GM21576 (cell line): ENCODE measurements at regions not wholly inside any gene's neighbourhood (a gene's known extent, or its start where the extent isn't known, plus 50 kb on each side); places are given as distances from the start of the nearest gene placed in this dataset.
"Not testable (repeated sequence)": the region's sequence is repeated elsewhere in the genome, so short reads cannot be mapped to it uniquely, and the experiment has no call there.

ENCODE experiments used
- ATAC-seq: cut with Tn5 transposase; IDR thresholded peaks from one replicate; pipeline ENCODE4 v1.9.1; 2021; ENCODE audit warnings: mild to moderate bottlenecking, moderate library complexity; ENCODE audit not compliant: unreplicated experiment

DNA sequence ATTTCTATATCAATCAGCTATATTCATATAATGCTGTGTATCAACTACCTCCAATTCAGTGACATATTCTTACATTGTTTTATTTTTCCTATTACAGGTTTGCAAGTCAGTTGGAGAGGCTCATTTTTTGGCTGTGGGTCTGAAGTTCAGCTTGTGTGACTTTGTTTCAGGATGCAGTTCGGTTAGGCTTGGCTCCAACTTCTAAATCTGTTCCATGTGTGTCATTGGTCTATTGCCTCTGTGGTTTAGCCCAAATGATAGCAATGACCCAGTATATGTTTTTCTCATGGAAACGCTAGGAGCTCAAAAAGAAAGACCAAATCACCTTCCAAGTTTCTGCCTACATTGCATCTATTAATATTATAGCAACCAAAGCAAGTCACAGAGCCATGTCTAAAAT is 848.6 kb upstream of the LRFN5 start:
- ATAC-seq, result no peak

DNA sequence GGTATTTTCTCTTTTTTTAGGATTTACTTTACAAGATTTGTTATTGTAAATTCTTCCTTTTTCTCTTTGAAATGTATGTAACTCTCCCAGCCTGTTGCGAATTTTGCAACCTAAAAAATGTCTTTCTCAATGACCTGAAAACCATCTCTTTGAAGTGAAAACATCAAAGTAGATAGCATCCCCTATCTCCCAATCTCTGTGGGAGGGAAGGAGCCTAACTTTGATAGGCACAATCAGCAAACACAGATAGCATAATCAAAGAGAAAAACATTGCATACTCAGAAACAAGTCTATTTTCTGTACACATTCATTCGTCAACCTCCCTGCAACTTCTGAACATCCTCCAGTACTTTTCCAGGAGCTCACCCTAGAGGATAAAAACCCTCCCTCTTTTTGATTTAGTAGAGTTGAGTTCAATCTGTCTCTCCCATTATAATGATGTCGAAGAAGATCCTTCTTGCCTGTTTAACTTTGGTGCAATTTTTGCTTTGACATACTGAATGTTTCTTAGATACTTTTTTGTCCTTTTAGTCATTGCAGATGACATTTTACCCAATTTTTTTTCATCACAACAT is 849.2 kb upstream of the LRFN5 start:
- no peak for ATAC-seq

DNA sequence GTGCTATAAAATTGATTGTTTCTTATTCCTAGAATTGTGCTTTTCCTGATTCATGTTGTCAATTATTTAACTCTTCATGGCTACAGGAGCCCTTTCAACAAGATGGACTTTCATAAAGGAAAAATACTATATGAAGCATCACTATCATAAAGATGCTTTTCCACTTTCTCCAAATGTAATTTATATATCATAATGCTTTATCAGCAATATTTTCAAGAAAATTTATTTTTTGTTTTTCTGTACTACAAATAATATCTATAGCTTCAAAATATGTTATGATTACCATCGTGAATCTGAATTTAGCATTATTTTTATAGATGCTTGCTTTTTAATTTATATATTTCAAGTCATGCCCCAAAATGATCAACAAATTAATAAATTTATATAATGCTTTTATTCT is 873.5 kb upstream of the LRFN5 start:
- ATAC-seq, result no peak

DNA sequence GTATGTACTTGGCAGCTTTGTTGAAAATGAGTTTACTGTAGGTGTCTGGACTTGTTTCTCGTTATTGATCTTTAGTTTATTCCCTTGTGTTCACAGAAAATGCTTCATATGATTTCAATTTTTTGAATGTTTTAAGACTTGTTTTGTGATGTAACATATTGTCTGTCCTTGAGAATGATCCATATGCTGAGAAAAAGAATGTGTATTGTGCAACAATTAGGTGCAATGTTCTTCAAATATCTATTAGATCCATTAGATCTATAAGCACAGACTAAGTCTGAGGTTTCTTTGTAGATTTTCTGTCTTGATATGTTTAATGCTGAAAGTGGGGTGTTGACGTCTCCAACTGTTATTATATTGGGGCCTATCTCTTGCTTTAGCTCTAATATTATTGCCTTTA is 879.6 kb upstream of the LRFN5 start:
- ATAC-seq, result no peak

DNA sequence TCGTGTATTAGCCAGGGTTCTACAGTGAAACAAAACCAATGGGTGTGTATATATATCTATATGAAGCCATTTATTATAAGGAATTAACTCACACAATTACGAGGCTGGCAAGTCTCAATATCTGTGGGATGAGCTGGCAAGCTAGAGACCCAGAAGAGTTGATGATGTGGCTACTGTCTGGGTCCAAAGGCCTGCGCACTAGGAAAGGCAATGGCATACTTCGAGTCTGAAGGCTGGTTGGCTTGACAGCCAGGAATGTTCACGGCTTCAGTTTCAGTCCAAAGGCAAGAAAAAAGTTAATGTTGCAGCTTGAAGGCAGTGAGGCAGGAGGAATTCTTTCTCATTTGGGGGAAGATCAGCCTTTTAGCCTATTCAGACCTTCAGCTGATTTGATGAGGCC is 893.3 kb upstream of the LRFN5 start:
- no peak for ATAC-seq

DNA sequence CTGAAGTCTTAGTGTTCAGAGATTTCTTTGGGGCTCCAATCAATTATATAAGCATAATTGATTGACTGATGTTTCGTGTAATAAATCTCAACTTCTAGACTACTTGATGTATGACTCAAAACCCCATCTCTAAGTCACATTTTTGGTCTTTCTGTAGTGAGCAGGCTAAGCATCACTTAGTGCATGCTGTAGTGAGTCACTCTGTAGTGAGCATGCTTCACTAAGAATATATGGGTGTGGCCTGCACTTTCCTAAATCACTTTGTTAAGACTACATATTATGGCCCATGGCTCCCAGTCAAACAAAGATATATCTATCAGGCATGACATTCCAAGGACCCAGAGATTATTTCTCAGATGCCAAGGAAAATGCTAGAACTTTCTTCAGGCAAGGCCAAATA is 909.4 kb upstream of the LRFN5 start:
- ATAC-seq, result no peak

DNA sequence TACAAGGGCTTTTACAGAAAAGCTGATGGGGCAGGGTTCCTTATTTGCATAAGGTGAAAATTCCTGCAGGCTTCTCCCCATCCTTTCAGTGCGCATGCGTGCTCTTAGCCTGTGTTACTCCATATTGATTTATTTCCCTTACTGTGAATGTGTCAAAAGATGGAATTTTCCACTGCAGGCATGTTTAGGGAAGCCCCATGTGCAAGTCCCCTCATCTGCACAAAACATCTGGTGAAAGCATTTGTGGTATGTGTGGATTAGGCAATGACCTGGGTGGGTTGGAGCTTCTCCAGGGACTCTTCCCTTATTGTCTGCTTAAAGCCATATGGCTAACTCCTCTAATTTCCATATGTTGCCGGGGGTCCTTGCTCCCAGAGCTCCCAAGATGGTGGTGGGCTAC is 912.7 kb upstream of the LRFN5 start:
- ATAC-seq, result no peak

DNA sequence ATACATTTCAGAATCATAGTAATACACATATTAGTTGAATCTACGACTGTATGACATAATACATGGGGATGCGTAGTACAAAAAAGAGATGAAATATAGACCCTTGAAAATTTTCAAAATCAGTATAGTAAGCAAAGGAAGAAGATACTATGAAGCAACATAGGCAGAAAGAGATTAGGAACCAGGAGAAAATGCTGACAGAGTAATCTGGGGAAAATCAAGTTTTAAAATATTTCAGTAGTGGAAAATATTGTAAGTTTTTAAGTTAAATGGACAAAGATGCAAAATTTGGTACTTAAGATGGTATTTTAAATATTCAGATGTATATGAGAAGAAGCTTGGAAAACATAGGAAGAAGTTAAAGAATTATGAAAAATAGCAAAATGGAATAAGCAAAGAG is 915.6 kb upstream of the LRFN5 start:
- ATAC-seq, result no peak

DNA sequence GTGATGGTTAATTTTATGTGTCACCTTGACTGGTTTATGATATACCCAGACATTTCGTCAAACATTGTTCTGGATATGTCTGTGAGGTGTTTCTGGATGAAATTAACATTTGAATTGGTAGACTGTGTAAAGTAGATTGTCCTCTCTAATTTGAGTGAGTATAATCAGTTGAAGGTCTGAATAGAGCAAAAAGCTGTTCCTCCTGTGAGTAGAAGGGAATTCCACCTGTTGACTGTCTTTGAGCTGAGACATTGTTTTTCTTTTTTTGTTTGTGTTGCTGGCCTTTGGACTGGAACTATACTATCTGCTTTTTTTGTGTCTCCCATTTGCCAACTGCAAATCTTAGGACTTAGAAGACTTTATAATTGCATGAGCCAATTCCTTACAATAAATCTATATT is 920.9 kb upstream of the LRFN5 start:
- ATAC-seq, result no peak

DNA sequence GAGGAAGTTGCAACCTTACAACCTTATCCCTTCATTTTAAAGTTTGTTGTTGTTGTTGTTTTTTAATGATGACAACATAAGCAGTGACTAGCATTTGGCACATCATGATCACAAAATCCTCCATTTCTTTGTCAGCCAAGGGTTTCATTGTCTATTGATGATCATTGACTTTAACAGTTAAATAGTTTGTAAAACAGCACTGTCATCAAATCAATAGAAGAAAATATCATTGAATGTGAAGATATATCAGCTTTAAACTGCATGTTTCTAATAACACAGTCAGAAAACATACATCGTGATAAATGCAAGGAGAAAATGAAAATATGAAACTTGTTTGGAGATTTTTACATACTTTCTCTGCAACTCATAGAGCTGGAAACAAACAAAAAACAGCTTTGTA is 922.3 kb upstream of the LRFN5 start:
- no peak for ATAC-seq

DNA sequence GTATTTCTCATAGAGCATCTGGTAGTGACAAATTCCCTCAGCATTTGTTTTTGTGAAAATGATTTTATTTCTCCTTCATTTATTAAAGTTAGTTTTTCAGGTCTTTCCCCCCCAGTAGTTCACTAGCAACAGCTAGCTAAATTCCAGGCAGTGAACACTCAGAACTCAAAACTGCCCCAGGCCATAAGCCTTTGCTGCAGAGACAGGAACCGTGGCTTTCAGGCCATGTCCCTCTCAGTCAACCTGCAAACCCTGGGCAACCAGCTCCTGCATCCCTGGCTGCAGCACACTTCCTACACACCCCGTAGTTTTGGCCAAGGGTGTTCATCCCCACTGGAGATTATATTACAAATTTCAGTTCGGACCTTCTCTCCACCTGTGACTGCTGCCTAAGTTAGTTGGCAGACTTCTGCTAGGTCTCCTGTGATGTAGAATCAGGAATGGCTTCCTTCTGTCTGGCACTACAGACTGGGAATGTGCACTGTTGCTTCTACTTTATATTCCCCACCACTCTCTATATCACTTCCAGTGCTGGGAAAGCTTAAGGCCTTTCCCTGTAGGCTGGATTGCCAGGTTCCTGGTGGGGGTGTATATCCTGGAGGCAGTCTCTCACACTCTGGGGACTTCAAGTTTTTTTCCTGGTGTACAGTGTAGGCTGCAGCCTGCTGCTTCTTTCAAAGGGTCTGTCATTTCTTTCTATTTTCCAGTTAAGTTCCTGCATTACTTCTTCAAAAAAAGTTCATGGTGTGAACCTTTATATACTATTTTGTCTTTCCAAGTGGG is 924.4 kb upstream of the LRFN5 start:
- ATAC-seq, result no peak

DNA sequence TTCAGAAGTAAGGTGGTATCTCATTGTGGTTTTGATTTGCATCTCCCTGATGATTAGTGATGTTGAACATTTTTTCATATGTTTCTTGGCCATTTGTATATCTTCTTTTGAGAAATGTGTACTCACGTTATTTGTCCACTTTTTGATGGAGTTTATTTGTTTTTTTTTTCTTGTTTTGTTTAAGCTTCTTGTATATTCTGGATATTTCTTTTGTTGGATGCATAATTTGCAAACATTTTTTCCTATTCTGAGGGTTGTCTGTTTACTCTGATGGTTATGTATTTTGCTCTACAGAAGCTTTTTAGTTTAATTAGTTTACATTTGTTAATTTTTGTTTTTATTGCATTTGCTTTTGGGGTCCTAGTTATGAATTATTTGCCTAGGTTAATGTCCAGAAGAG is 927.4 kb upstream of the LRFN5 start:
- no peak for ATAC-seq

DNA sequence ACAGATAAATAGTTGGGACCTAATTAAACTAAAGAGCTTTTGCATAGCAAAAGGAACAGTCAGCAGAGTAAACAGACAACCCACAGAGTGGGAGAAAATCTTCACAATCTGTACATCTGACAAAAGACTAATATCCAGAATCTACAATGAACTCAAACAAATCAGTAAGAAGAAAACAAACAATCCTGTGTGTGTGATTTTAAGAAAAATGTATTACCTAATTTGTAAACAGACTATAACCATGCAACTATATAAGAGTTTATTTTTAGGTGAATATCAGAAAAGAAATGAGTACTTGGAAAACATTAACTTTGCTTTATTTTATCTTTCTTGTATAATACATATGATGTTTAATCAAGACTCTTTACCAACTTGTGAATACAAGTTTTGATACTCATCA is 929.5 kb upstream of the LRFN5 start:
- ATAC-seq, result not testable (repeated sequence)

DNA sequence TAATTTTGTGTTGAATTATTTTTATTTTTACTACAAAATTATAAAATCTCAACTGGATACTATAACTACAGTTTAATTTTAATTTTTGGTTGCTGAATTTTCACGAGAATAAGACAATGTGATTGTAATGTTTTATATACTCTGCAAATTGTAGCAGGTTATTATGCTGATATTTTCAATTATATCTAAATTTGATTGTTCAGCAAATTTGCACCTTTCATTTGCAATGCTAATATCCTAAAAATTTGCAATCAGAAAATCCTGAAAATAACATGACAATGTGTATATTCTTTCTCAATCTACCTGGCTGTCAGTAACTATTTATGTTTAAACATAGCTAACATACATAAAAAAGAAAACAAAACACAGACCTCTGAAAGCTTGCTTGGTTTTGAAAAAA is 932.2 kb upstream of the LRFN5 start:
- no peak for ATAC-seq

DNA sequence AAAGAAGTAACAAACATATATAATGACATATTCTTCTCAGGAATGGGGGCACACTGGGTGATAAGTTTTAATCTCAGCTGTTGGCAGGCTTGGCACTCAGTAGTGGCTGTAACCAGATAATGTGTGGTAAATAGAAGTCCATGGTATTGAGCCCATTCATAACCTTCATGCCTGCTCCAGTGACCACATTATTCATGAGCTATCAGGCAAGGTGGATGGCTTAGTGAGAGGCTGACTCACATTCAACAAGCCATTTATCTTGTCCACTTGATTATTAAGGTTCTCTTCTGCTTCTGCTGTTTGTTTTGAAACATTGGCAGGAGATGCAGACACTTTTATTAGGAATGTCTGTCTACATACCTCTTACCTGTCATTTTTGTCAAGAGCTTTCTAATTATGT is 950.4 kb upstream of the LRFN5 start:
- no peak for ATAC-seq

DNA sequence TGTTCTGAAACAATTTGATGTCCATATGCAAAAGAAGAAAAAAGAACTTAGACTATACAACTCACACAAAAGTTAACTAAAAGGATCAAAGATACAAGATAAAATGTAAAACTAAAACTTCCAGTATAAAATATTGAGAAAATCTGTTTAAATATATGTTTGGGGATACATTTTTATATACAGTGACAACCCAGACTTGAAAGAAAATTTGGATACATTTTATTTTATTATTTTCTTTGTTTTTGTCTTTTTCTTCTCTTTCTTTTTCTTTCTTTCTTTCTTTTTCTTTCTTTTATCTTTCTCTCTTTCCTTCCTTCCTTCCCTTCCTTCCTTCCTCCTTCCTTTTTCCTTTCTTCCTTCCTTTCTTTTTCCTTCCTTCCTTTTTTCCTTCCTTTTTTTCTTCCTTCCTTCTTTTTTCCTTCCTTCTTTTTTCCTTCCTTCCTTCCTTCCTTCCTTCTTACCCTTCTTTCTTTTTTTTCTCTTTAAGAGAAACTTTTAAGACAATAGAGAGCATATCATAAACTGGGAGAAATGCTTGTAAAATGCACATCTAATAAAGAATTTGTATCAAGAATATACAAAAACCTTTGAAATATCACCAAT is 954.5 kb upstream of the LRFN5 start:
- ATAC-seq, result no peak

DNA sequence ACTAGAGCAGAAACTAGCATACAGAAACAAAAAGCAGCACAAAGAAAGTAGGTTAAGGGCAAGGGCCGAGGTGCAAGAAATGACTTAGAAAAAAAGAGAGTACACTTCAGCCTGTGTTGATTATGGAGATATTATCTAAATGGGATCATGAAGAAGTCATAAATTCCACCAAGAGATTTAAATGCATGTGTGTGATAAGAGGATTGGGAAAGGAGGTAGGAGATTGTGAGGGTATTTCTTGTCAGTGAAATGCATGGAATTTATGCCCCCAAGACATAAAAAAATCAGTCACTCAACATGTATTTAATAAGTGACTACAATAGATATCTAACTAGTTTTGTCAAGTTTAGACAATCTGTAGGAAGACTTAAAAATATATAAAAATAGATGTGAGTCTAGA is 976.2 kb upstream of the LRFN5 start:
- ATAC-seq, result no peak

DNA sequence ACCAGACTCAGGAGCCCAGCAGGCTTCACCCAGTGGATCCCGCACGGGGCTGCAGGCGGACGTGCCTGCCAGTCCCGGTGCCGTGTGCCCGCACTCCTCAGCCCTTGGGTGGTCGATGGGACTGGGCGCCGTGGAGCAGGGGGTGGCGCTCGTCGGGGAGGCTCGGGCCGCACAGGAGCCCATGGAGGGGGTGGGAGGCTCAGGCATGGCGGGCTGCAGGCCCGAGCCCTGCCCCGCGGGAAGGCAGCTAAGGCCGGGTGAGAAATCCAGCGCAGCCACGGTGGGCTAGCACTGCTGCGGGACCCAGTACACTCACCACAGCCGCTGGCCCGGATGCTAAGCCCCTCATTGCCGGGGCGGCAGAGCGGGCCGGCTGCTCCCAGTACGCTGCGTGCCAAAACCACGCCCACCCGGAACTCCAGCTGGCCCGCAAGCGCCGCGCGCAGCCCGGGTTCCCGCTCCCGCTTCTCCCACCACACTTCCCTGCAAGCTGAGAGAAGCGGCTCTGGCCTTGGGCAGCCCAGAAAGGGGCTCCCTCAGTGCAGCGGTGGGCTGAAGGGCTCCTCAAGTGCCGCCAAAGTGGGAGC is 977.0 kb upstream of the LRFN5 start:
- ATAC-seq, result not testable (repeated sequence)

DNA sequence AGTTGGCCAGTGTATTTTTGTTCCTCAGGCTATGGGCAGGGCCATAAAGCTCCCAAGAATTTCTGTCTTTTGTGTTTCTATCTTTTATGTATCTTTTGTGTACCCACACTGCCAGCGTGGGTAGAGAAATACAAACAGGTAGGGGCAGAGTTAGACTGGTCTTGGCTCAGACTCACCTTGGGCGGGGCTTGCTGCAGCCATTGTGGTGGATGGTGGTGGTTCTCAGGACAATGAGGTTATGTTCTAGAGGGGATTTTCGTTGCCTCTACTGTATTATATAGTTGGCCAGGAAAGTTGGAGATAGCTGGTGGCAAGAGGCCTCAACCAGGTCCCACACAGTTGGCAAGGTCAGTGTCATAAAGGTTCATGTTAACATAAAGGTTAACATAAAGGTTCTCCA is 977.5 kb upstream of the LRFN5 start:
- ATAC-seq, result no peak

DNA sequence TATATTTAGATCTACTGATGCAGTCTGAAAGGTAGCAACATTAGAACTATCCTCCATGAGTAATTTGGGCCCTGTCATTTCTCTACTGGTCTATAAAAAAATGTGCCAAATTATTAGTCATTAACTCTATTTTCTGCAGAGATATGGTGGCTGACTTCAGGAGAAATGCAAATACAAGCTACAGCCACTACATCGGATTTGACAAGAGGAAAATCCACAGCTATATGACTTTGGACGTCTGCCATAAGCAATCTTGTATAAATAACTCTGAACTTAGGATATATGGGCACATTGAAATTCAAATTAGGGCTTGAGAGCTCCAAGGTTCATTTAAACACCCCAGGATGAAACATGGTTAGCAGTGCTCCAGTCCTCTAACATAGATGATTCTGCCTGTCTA is 983.0 kb upstream of the LRFN5 start:
- ATAC-seq, result no peak

DNA sequence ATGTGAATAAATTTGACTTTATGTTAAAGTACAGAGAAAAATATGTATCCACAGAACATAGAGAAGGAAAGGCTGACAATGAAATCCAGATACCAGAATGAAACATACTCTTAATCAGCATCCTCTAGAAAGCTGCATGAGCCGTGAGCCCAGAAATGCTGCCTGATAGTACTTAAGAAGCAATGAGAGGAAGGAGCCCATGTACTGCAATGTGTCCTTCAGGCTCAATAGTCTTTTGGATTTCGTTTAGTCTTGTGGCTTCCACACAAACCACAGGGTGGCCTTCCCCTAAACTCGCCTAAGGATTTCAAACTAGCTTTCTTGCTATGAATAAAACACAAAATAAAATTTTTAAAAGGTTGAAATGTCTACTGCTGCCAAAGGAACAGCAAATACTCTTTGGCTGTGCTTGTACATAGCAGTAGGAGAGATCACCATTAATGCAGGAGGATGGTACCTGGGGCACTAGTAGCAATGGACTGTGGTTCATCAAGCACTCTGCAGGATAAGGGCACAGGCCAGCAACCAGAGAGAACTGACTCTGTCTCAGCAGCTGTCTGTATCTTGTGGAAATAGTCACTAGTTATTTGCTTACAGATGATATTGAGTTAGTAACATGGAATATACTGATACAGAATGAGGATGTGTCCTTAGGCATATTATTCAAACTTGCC is 988.3 kb upstream of the LRFN5 start:
- ATAC-seq, result no peak

DNA sequence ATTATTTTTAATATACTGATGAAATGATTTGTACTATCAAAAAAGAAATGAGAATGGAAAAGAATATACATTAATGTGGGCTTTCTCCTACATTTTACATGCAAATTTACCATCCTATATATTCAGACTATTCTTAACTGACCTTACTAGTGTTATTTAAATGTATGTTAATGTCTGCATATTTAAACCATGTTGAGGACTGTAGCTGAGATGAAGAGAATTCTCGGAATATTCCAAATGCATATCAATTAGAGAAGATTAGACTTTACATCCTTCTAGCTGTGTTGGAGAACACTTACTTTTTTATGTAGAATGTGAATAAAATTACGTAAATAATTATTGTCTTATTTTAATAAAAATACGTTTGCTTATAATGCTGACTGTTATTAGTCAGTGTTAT is 990.1 kb upstream of the LRFN5 start:
- ATAC-seq, result no peak
